ENCODE measurements at regions not wholly inside any gene's neighbourhood (a gene's known extent, or its start where the extent isn't known, plus 50 kb on each side); places are given as distances from the start of the nearest gene placed in this dataset.

GRCh38 chr15:98154863-98155262 lies 194.4 kb downstream of the ARRDC4 start:
- TF ChIP-seq GATA2 (IDR thresholded peaks at IDR 0.05; ENCODE audit: low read depth, low read length) (no peak), GATA3 (IDR thresholded peaks at IDR 0.05; ENCODE audit: low read depth, low read length) (no peak)
